NCI-H1436 (cell line): ENCODE measurements at regions not wholly inside any gene's neighbourhood (a gene's known extent, or its start where the extent isn't known, plus 50 kb on each side); places are given as distances from the start of the nearest gene placed in this dataset.
"Not testable (repeated sequence)": the region's sequence is repeated elsewhere in the genome, so short reads cannot be mapped to it uniquely, and the experiment has no call there.

Source experiments
- DNase-seq: peaks from one replicate; lab custom pipeline; 2025; lab: John Stamatoyannopoulos, UW

DNA sequence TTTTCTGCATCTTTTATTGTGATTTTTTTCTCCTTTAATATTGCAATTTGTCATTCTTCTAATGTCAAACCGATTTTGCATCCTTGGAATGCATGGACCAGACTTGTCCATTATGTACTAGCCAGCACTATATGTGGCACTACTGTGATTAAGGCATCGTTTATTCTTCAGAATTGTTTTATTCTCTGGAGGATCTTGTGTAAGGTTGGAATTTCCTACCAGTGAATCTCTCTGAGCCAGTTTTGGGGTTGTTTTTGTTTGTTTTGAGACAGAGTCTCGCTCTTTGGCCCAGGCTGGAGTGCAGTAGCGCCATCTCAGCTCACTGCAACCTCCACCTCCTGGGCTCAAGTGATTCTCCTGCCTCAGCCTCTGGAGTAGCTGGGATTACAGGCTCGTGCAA, 58.5 kb downstream of the IGLL5 start:
- DNase-seq: no peak

DNA sequence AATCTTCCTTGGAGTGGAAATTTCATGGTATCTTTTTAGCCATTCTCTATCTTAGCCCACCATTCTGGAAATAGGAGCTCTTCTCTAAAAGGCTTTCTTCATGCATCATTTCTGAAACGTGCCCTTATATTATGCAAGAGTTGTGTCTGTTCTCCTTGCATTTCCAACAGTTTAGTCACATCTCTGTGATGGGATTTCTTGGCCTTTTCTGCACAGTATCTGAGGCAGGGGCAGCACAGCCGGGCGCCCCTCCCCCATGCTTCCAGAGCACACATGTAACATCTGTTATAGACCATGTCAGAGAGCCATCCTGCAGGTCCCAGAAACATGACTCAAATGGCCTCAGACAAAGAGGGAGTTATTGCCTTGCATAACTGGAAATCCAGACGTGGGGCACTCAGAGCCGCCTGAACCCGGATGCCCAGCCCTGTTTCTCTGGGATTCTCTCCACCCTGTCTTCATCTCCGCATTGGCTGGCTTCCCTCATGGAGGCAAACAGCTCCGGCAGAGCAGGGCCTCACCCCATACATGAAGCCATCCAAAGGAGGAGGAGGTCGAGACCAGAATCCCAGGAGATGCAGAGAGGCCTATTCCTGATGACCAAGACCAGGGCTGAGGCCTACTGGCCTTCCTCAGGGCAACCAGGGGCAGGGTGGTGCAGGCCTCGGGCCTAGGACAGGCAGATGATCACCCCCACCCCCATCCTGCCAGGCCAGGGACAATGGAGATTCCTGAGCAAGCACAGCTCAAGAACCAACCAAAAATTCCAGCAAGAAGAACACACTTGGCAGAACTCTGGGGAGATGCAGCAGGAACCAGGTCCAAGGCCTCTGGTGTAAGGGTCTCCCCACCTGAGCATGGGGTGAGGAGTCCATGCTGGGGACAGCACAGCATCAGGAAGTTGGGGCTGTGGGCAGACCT, 61.3 kb downstream of the IGLL5 start:
- DNase-seq: no peak

DNA sequence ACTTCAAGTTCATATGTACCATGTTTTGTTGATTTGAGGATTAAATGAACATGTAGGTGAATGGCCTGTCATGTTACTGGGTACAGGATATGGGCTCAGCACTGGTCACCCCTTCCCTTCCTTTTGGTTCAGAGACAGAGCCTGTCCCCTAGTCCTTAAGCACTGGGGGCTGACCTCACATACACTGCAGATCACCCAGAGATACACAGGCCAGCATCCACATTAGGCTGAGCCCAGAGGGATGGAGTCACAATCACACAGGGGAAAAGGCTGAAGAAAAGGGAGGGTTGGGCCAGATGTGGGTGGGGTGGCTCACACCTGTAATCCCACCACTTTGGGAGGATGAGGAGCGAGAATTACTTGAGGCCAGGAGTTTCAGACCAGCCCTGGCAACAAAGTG, 62.3 kb downstream of the IGLL5 start:
- DNase-seq: no peak

DNA sequence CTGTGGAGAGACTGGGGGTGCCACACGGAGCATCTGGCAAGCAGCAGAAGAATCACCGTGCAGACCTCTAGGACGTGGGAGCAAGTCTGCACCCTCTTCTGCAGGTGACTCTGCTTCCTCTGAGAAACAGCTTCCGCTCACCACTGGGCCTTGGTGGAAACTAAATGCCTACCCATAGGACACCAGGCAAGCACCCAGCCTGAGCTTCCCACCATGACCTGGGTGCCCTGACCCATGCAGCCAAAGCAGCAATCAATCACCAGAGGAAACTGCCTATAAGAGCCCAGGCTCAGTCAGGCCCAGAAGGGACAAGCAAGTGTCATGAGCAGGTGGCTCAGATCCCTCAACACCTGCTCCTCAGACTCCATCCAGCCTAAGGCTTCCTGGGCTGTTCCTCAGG, 63.4 kb downstream of the IGLL5 start:
- no peak for DNase-seq

DNA sequence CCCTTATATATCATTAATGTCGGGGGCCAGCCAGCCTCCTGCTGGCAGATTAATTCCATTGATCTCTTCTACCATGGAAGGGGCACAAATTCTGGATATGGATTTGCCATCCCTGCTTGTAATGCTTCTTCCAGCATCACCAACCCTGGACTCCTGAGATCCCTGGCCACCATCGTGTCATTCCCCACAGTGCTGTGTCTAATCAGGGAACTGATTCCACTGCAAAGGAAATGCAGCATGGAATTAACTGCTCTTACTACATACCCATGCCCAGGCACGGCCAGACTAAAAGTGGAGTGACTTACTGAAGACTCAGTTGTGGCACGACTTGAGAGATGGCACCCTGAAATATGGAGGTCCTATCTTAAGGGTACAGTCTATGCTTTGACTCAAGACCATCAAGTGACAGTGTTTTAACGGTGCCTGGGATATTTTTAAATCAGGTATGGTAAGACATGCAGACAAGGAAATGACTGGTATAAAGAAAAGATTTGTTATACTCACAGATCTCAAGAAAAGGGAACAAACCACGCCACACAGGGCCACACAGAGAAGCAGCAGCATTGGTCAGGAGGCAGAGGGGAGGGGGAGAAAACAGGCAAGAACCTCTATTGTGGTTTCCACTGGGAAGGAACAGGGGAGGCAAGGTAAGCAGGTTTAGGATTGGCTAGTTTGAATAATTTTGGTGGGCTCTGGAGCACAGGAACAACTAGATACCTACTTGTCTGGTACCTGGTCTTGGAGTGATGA, 65.1 kb downstream of the IGLL5 start:
- no peak for DNase-seq

DNA sequence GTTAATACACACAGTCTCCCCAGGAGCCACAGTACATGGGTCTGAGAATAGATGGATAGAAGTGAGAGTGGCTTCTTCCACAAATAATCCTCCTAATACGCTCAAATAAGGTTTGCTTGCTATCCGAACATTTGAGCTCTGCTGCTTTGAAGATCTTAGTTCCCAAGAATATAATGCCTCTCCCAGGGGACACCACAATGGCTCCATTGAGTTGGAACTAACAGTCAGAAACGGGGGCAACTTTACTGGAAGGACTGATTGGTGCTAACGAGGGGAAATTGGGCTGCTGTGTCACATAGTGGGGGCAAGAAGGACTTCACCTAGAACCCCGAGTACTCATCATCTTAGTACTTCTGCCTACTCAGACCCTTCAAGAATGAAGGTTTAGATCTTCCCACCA, 66.2 kb downstream of the IGLL5 start:
- DNase-seq: no peak

DNA sequence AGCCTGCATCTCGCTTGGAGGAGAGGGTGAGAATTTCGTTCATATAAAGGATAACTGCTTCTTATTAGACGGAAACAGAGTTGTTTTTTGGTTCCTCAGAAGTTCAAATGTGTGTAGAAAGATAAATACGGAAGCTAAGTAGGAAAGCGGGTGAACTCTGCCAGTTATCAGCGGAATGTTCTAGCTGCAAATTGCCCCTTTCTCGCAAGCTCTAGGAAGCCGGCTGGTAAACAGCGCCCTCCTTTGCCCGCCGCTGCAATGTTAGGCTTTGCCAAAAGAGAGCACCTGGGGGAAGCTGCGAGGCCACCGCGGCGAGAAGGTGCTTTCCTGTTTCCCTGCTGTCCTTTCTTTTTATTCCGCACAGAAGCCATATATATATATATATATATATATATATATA, 67.0 kb downstream of the IGLL5 start:
- no peak for DNase-seq

DNA sequence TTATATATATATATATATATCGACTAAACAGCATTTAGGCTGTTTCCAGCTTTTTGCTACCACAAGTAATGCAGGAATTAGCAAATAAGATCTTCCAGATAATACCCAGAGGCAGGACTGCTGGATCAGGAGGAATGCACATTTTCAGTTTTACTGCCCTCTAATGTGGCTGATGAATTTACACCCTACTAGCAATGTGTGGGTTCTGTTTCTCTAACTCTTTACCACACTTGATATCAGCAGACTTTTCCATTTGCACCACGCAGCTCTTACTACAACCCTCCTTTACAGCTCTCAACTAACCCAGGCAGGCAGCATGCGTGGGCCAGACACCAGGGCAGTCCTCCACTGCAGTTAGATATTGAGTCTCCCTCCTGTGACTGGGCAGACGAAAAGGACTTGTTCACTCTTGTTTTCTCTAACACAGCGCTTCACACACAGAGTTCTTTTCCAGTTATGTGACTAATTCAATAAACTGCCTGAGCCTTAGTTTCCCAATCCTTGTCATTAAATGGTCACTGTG, 67.7 kb downstream of the IGLL5 start:
- no peak for DNase-seq

DNA sequence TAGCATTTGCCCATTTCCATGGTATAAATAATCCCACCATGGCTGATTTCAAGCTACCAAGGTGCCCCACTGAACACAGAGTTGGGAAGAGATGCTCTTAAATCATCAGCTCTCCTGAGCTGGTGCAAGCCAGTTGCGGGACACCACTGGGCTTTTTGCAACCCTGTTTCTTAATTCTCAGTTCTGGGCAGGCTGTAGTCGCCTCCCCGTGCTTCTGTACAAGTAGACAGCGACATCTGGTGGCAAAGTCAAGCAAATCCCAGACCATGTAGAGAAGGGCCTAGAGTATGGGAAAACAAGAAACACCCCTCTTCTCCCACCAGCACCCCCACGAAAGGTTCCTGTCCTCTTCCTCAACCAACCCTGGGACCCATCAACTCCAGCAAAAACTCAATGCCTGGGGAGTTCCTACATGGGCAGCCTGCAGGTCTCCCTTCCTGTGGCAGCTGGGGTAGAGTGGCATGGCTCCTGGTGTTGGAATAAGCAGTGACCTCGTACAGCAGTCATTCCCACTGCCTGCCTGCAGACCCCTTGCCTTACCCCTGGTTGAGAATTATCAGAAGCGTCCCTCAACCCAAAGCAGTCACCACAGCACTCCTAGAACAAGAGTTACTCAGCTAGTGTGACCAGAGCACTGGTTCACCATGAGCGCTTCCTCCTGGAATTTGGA, 68.4 kb downstream of the IGLL5 start:
- DNase-seq: peak; percentile 21

DNA sequence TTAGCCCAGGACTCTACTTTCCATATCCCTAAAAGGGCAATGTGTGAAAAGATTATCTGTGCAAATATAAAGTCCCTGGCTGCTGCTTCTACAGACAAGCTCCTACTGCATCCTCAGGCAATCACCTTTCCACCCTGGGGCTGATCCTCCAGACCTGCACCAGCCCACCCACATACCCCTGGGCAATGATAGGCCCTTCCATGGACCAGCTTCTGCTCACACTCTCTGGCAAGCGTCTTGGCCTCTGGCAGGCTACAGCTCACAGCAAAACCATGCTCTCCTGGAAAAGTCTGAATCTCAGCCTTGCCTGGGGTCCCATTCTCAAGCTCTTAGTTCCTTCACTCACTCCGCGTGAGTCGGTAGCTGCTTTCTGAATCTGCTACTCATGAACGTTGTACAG, 69.5 kb downstream of the IGLL5 start:
- no peak for DNase-seq

DNA sequence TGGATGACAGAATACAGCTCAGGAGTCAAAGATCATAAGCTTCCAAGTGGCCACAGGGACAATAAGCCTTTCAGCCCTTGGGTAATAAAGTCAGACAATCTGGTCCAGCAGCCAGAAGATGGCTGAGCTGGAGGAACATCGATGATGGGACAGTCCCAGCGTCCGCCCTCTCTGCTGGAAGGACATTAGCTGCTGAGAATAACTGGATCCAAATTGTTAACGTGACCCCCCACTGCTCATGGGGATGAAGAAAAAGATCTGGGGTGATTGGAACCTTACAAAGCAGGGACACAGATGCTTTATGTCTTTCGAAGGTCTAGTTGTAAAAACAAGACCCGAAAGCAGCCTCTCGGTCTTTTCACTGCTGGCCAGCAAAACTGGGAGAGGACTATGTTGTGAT, 71.0 kb downstream of the IGLL5 start:
- DNase-seq: no peak

DNA sequence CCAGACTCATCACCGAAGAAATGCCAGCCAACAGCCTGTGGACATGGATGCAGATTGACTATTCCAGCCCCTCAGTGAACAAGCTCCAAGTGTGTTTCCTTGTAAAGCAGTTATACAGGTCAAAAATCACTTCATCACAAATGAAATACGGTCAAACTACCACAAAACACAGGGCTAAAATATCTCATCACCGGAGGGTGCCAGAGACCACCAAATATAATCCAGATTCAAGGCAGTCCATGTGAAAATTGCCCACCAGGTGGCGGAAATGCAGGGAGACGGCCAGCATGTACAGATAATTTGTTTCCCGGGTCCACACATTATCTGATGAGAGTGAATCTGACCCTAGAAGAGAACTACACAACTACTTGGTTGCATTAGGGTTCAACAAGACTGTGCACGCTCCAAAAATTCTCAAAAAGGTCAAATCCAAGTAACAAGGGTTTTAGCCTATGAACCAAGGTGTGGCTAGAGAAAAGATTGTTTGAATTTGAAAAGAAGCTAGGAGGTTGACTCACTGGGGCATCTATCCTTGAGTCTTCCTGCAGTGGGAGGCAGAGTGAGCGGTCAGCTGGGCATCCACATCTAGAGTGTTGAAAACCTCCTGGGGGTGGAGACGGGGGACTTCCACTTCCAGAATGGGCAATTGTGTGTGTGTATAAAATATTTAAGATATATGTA, 71.7 kb downstream of the IGLL5 start:
- DNase-seq: peak; percentile 80

DNA sequence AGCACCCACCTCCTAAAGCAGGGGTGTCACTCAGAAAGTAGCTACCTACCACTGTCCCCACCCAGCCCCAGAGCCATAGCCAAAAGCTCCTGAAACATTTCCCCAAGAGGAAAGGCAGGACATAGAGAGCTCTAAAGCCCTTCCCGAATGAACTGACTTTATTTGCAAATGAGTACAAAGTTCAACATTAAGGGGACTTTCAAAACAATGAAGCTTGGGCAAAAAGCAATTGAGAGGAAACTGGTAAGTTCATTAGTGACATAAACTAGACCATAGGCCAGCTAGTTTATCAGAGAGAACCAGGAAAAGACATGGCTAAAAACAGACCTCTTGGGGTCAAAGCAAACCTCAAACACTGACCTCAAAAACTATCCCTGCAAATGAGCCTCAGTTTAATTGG, 72.7 kb downstream of the IGLL5 start:
- no peak for DNase-seq

DNA sequence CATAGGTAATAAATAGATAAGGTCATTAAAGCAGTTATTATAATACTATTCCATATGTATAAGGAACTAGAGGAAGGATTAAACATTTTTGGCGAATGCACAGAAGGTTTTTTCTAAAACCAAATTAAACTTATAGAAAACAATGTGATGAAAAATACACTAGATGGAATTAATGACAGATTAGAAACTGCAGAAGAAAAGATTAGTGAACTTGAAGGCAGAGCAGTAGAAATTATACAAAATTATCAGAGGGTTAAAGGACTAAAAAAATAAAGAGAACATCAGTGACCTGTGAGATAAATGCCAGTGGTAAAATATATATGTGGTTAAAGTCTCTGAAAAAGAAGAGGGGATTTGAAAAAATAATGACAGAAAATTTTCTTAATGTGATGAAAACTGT, 74.0 kb downstream of the IGLL5 start:
- no peak for DNase-seq

DNA sequence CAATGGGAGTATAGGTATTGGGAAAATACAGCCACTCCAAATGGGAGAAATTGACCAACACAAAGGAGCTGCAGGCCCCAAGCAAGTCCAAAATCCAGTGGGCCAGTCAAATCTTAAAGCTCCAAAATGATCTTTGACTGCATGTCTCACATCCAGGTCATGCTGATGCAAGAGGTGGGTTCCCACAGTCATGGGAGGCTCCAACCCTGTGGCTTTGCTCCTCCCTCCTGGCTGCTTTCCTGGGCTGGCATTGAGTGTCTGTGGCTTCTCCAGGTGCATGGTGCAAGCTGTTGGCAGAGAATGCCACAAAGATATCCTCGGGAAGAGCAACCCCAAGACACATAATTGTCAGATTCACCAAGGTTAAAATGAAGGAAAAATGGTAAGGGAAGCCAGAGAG, 80.8 kb downstream of the IGLL5 start:
- DNase-seq: no peak

DNA sequence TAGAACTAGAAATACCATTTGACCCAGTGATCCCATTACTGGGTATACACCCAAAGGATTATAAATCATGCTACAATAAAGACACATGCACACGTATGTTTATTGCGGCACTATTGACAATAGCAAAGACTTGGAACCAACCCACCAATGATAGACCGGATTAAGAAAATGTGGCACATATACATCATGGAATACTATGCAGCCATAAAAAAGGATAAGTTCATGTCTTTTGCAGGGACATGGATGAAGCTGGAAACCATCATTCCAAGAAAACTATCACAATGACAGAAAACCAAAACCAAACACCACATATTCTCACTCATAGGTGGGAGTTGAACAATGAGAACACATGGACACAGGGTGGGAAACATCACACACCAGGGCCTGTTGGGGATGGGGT, 85.0 kb downstream of the IGLL5 start:
- DNase-seq: not testable (repeated sequence)

DNA sequence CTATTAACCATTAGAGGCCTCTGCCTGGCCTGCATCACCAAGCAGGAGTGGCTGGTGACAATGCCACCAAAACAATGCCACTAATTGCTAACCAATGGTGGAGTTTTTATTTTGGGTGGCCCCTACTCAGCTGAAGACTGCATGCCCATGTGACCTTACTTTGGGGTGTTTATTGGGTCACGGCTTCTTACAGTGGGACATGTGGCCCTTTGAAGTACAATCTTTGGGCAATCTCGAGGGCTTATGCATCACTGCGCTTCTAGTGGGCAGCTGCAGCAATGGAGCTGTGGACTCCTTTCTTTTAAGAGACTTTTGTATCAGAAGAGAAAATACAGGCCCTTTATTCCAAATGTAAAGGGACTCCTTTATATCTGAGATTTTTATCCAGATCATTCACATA, 85.7 kb downstream of the IGLL5 start:
- no peak for DNase-seq

DNA sequence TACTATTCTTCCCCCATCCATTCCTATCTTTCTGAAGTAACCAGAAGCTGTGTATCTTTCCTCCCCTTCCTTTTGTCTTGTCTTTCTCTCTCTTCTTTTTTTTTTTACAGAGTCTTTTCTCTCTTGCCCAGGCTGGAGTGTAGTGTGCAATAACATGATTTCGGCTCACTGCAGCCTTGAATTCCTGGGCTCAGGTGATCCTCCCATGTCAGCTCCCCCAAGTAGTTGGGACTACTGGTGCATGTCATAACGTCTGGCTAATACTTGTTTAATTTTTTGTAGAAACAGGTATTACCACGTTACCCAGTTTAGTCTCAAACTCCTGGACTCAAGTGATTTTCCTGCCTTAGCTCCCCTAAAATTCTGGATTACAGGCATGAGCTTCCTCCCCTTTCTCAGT, 86.5 kb downstream of the IGLL5 start:
- no peak for DNase-seq

DNA sequence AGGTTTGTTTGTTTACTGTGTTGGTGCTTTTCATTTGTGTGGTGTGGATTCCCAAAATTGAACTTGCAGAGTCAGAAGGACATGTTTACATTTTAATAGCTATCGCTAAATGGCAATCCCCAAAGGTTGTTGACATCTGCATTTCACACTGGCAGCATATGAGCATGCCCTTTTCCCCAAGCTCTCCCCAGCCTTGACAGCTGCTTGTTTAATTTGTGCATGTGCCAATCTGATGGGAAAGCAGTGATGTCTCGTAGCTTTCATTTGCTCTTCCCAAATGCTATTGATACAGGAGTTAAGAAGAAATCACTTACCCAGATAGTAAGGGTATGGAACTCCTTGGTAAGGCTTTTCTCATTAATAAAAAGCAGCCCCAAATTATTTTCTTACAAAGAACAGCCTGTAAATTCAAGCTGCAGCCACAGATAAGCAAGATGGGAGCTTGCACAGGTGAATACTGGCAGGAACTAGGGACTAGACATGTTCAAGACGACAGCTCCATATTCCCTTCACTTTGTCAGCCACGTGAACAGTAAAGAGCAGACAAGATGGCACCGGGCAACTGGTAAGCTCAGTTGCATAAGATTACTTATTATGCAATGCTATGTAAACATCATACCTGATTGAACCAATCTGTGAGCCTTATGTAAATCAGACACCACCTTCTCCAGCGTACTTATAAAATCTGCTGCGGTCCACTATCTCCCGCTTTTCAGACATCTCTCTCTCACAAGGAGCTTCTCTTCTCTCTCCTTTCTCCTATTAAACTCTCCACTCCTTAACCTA, 87.4 kb downstream of the IGLL5 start:
- no peak for DNase-seq

DNA sequence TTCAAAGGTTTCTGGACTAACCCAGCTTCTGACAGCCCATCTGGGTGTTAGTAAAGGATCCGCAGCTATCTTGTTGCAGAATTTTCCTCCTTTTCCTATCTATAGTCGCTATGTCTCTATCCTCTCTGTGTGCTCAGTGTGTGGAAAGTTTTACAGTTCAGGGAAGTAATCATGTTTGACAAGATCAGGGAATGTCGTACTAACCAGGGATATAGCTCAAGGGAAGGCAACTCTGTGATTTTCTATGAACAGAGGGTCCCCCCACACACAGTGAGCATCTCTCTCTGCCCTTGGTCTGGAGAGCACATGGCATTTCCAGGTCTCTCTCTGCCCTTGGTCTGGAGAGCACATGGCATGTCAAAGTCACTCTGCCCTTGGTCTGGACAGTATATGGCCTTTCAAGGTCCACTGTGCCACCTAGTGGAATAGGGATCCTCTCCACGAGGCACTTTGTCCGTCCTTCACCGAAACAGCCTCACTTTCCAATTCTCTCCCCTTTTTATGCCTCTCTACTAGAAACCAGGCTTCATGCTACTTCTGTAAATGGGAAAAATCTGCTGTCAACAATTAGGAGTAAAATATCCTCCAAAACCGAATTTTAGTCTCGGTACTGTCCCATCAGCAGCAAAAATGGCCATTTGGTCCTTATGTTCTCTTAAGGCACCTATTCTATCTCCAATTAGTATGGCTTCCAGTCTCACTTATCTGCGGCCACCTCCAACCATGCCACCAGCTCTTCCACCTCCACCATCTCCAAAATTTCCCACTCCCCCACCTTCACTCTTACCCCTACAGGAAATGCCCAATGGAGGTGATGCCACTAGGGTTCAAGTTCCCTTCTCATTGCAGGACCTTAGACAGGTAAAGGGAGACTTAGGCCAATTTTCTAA, 88.7 kb downstream of the IGLL5 start:
- no peak for DNase-seq
